Stimulated activated CD4-positive, alpha-beta T cell treated with anti-CD3 and anti-CD28 coated beads, Interleukin-2, amount 100 ng/mL, for 48 hours (primary cell): ENCODE measurements at regions not wholly inside any gene's neighbourhood (a gene's known extent, or its start where the extent isn't known, plus 50 kb on each side); places are given as distances from the start of the nearest gene placed in this dataset.
"Not testable (repeated sequence)": the region's sequence is repeated elsewhere in the genome, so short reads cannot be mapped to it uniquely, and the experiment has no call there.

ENCODE experiments used
- DNase-seq, 2 donors: peaks; one replicate each; pipeline ENCODE4 v3.0.0-alpha.2; 2020

DNA sequence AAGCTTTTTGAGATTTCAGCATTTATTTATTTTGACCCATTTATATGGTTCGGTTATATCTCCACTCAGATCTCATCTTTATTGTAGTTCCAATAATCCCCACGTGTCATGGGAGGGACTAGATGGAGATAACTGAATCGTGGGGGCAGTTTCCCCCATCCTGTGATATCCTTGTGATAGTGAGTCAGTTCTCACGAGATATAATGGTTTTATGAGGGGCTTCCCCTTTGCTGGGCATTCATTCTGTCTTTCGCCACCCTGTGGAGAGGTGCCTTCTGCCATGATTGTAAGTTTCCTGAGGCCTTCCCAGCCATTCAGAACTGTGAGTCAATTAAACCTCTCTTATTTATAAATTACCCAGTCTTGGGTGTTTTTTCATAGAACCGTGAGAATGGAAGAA, 96.5 kb upstream of the PCSK1 start:
- DNase-seq, result no peak

DNA sequence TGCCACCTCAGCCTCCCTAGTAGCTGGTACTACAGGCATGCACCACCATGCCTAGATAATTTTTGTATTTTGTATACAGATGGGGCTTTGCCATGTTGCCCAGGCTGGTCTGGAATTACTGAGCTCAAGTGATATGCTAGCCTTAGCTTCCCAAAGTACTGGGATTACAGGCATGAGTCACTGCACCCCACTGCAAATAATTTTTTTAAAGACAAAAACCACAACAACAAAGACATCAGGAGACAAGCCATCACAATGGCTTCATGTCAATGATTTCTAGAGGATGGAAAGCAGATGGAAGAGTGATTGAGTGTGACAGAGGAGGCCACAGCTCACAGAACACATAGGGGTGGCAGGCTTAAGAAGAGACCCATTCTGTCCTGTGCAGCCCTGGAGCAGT, 97.9 kb upstream of the PCSK1 start:
- no peak for DNase-seq

DNA sequence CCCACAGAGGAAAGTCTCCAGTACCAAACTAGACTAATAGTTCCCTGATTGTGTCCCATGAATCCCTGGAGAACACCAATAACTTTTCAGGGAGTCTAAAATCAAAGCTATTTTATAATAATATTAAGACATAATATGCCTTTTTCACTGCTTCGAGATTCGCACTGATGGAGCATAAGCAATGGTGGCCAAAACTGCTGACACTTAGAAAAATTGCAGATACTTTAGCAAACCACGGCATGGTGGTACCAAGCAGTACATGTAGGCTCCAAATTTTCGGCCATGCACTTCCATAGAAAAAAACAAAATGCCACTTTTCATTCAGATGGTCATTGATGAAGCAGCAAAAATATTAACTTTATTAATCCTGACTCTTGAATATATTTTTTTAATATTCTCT, 100.3 kb upstream of the PCSK1 start:
- no peak for DNase-seq

DNA sequence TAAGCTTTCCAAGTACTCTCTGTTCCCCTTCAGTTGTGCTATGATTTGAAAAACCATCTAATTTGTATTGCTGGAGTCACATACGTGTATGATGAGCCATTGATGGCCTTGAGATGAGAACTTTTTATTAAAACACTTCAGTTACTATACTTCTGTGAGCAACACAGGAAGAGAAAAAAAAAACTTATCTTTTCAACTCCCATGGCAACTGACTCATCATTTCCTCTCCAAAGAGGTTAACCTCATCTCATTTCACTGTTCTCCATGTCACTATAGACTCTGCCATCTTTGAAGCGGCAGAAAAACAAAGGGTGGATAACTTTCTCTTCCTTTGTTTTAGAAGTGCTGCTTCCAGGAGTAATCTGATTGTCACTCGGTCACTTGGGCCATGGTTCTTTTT, 104.3 kb upstream of the PCSK1 start:
- DNase-seq, result peak in 1 of 2 donors; percentile 7

DNA sequence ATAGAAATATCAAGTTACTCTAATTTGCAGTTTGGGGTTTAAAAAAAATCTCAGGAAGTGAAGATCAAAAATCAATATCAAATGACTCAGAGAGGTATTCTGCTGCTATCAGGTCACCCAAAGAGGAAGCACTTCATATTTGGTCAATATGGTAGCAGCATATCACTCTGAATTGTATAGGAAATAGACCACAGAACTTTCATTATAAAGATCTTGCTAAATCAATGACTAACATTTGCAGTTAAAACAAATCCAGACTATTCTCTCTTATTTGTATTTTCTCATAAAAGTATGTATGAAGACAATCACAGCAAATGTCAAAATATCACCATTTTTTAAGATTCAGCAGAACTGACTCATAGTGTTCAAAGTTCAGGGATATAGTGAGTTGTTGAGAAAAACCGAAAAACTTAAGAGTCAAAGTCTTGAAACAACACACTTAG, 105.8 kb upstream of the PCSK1 start:
- DNase-seq, result no peak

DNA sequence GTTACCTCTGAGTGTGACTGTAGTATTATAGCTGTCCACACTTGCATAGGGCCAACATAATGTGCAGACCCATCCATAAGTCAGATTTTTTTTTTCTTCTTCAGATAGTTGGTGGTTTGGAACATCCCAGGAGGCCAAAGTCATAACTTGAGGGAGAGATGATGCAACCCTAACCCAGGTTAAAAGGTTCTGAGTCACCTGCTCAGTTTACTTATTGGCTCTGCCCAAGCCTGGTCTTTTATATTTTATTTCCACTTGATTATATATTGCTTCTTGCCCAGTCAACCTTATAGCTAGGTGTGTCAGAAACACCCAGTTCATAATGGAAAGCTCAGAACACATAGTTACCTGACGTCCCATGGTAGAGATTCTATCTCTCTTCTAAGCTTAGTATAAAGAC, 113.1 kb upstream of the PCSK1 start:
- no peak for DNase-seq

DNA sequence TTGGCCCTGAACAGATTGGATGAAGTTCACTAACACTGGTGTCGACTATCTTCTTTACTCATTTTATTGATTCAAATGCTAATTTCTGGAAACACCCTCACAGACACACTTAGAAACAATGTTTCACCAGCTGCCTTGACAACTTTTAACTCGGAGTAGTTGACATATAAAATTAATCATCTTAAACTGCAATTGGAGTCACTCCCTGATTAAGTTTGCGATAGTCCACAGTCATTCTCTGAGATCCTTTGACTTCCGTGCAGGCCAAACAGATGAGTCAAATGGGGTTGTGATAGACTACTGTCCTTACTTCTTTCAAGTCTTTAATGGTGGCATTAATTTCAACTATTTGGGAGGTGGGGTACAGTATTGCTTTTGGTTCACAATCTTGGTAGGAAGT, 114.4 kb upstream of the PCSK1 start:
- no peak for DNase-seq

DNA sequence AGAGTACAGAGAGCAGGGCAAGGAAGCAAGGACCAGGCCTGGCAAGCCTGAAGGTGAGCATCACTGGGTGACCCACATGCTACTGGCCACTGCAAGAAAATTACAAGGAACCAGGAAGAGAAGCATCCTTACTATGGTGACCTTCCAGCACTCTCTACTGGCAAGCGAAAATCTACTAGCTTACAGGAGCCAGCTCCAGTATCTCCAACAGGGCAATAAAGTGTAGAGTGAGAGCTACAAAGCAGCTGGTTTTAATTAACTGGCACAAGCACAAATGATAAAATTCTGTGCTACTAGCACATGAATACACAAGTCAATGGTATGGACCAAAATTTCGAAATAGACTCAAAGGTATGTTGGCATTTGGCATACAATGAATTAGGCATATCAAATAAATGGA, 113.3 kb upstream of the CAST start:
- DNase-seq, result no peak

DNA sequence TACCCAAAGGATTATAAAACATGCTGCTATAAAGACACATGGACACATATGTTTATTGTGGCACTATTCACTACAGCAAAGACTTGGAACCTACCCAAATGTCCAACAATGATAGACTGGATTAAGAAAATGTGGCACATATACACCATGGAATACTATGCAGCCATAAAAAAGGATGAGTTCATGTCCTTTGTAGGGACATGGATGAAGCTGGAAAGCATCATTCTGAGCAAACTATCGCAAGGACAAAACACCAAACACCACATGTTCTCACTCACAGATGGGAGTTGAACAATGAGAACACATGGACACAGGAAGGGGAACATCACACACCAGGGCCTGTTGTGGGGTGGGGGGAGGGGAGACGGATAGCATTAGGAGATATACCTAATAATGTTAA, 101.3 kb upstream of the CAST start:
- DNase-seq, result not testable (repeated sequence)

DNA sequence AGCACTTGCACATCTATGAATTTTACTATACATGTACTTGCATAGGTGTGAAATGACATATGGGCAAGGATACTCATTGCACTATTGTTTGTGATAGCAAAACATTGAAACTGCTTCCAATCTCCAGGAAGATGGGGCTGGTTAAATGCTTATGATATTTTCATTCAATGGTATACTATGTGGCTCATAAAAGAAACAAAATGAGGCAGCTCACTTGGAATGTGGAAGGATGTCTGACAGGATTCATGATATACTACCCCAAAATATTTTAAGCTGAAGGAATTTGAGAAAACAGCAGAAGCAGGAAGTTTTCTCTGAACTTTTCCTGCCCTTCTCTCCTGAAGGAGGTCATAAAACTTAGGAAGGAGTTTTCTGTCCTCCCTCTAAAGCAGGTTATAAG, 99.6 kb upstream of the CAST start:
- no peak for DNase-seq

DNA sequence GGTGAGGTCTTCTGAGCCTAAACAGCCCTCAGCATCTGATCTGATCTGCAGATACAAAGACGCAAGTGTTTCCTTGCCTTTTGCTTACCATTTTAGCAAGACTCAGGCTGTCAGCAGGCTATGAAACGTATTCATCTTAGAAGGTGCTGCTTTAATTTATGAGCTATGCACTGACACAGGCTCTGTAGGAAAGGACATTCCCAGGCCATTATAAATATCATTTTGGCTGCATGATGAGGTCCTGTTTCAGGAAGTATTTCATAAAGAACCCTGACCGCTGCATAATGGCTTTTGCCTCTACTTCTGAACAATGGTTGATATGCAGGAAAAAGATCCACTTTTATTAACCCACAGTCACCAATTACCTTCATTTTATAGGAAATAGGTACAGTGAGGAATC, 98.4 kb upstream of the CAST start:
- DNase-seq, result no peak

DNA sequence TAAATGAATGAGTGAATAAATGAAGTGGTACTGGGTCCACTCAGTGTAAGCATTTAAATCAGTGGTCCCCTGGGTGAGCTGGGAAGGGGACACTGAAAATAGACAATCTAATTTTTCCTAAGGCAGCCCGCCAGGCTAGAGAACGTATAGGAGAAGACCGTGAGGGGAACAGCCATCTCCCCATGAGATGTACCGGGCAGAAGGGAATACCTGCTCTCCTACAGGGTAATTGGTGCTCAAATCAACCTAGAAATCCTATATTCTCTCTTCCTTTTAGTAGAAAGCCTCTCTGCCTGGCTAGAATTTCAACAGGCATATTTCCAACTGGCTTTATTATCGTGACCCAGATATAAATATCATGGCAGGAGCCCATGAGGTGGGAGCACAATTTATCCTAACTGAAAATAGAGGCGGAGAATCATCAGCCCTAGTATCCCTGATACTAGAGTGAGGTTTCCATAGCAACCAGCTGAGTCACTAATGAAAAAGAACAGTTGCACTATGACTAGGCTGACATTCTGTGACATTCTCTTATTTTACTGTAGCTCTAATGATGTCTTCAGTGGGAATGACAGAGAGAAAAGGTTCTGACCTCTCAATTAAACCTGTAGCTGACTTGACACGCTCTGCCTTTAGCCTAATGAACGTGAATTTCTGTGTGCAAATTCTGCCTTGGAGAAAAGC, 96.5 kb upstream of the CAST start:
- DNase-seq, result no peak

DNA sequence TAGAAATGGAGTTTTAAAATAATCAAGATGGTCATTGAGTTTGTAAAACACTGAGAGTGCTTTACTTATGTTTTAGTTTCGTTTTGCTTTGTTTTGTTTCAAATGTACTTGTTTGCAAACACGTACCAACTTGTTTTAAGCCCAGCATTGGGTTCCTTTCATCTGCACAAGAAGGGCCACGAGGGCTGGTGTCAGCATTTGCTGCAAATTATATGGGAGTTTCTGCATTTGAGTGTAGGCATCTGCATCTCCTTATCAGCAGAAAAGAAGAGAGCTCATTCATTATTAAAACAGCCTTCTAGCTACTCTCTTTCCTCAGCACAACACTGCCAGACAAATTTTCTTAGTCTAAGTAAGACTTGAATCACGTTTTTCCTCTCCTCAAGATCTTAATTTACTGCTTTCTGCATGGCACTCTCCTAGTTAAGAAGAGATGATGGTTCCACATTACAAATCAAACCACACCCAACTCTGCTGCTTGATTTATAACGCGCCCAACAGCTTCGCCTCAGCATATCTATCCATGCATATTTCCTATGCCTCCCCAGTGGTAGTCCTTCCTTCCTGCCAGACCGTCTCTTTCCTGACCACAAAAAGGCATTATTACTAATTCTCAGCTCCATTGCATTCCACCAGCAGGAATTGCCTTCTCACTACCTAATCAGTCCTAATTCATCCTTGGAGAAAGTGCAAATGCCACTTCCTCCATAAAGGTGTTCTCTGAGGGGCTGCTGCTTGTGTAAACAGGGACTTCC, 95.2 kb upstream of the CAST start:
- no peak for DNase-seq

DNA sequence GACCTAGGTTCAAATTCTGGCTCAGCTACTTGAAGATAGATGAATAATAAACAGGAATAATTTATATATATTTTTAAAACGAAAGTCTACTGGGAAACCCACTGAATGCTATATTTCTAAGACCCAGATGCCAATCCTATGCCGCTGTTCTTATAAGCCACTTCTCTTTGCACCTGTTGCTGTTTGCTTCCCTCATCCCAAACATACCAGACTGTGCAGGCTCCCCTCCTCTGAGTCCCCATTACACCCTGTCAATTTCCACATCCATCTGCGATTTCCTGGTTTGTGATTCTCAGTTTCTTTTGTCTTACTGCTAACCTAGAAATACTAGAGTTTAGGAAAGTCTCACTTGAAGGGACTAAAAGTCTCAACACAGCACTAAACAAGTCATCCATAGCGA, 92.8 kb upstream of the CAST start:
- no peak for DNase-seq

DNA sequence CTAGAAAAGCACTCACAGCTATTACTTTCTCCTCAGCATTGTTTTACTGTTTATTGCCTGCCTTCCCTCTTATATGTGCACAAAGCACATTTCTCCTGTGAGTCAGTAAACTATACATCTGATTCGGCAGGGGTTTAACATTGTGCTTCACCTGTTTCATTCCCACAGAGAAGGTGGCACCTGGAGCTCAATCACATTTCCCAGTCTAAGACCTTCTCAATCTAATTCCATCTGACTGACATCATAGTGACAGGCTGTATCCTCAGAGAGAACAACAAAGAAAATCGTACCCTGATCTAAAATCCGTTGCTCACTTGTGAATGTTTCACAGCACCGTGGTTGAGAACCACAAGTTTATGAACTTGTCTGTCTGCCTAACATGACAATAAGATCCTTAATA, 92.4 kb upstream of the CAST start:
- no peak for DNase-seq

DNA sequence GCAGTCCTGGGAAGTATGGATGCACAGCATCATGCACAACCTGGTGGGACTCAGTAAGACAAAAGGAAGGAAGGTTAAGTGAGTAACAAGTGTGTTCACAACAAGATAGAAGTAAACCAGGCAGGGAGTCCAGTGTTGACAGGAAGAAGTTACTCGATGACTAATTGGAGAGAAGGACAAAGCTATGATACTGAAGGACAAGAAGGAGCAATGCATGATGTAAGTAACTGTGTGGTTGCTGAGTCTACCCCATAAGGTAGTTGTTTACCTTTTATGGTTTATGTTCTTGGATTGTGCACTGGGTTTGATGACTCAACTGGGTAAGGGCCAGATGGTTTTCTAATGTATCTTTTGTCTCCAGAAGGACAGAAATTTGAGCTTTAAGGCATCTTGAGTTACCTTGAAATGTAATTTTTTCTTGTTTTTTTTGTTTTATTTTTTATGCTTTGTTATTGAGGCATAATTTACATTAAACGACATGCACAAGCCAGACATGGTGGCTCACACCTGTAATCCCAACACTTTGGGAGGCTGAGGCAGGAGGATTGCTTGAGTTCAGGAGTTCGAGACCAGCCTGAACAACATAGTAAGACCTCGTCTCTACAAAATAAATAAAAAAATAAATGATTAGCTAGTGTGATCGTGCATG, 89.2 kb upstream of the CAST start:
- no peak for DNase-seq

DNA sequence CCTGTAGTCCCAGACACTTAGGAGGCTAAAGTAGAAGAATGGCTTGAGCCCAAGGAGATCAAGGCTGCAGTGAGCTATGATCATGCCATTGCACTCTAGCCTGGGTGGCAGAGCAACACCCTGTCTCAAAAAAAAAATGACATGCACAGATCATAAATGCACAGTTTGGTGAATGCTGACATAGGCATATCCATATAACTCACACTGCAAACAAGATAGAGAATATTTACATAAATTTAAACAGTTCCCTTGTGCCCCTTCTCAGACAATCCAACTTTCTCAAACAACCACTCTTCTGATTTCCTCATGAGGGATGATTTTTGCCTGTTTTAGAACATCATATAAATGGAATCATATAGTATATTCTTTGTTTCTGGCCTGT, 88.7 kb upstream of the CAST start:
- DNase-seq, result no peak

DNA sequence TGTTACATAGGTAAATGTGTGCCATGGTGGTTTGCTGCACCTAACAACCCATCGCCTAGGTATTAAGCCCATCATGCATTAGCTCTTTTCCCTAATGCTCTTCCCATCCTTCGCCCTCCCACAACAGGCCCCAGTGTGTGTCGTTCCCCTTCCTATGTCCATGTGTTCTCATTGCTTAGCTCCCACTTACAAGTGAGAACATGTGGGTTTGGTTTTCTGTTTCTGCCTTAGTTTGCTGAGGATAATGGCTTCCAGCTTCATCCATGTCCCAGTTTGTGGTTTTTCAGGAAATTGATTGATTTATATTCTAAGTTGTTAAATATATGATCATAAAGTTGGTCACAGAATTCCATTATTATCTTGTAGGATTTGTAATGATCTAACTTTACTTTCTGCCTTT, 85.3 kb upstream of the CAST start:
- no peak for DNase-seq

DNA sequence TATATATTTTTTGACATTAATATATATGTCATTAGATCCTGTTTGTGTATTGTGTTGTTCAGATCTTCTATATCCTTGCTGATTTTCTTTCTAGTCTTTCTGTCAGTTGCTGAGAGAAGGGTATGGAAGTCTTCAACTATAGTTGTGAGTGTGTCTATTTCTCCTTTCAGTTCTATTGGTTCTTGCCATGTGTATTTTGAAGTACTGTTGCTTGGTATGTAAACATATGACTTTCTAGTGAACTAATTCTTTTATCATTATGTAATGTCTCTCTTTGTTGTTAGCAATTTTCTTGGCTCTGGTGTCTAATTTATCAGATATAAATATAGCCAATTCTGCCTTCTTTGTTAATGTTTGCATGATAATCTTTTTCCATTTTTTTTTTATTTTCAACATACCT, 84.3 kb upstream of the CAST start:
- no peak for DNase-seq

DNA sequence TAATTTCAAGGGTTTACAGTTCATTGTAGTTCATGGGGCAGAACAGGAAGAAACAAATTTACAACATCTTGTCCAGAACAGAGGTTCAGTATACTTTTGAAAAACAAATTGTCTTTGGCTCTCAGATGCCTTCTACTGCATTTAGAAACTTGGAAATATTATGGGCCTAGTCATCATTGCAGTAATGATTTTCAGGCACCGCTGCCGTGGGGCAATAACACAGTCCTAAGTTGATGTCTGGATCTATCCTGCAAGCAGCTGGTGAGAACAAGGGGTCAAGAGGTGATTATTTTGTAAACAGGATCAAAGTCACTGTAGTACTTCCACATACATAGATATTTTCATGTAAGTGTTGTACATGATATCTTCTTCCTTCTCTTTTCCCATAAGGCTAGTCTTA, 82.5 kb upstream of the CAST start:
- no peak for DNase-seq

DNA sequence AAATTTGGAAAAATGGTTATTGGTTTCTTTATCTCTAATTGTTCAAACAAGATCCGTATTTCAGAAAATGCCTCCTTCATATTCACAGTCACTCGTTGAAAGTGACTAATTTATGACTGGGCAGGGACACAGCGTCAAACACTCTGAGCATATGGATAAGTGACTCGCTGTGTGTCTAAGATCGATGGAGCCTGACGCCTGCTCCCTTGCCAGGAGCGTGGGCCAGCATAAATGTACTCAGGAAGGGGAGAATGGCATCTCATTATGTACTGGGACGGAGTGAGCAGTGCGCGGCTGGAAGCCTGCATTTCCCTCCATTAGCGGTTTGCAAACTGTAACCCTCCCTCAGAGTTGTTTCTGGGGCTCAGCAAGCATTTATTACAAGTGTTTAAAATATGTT, 79.8 kb upstream of the CAST start:
- no peak for DNase-seq

DNA sequence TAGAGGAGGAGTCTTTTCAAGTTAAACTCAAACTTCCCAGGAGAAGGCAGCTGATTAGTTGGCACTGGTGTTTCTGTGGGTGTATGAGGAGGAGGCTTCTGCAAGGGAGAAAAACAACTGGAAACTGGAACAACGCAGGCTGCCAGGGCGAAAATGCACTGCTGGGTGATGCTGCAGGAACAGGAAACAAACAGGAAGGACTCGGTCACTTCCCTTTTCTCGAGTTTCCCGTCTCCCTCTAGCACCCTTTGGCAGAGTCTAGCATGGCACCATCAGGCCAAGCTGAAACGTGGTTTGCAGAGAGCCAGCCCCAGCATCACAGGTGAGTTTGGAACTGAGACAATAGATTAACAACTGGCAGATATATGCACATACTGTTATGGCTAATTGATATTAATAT, 77.5 kb upstream of the CAST start:
- DNase-seq, result no peak

DNA sequence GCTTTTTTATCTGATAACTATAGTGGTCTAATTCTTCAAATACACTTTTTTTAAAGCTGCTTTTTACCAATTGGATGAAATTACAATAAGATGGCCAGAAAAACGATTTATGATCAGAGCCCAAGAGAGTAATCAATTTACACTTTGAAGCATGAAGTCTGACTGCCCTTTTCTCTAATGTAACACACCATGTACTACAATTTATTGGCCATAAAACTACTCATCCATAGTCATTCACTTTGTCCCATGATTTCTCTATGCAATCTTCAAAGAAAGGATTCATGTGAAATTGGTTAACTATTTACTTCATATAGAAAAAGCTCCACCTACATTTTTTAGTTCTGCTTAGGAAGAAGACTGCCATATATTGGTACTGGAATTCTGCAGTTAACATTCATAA, 73.6 kb upstream of the CAST start:
- DNase-seq, result no peak

DNA sequence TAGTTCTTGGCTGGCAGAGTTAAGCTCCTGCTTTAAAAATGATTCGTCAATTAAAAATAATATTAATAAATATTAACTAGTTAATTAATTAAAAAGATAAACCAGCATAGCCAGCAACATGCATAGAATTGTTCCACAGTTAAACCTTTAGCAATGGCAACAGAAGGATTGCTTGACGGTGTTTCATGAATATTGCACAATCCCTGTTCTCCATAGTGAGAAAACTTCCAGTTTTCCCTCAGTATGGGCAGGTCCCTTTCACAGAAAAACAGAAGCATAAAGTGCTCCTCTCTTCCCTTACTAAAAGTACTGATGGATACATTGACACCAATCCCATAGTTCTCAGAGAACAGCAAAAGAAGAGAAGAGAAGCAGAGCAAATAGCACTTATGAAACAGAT, 71.4 kb upstream of the CAST start:
- no peak for DNase-seq
